Ammon's horn (tissue), 1 donor: ENCODE measurements at regions not wholly inside any gene's neighbourhood (a gene's known extent, or its start where the extent isn't known, plus 50 kb on each side); places are given as distances from the start of the nearest gene placed in this dataset.

ENCODE experiments used
- DNase-seq: peaks from one replicate; pipeline ENCODE4 v3.0.0-alpha.2; 2016; ENCODE audit warnings: low spot score

DNA sequence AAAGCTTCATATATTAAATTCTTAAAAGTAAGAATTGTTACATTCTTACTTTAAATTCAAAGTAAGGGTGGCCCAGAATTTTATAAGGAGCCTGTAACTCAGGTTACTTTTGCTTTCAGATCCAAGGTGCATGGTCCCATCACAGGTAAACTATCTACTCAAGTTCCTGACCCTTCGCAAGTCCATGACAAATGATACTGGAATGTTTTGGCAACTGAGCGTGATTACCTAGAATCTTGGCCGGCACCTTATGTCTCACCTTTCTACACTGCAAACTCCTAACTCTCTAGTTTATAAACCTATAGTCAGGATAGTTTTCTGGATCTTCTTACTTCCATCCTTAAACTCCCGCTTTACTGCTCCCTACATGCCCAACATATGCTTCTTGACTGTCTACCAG is 67.9 kb upstream of the HMGN3 start:
- no peak for DNase-seq

DNA sequence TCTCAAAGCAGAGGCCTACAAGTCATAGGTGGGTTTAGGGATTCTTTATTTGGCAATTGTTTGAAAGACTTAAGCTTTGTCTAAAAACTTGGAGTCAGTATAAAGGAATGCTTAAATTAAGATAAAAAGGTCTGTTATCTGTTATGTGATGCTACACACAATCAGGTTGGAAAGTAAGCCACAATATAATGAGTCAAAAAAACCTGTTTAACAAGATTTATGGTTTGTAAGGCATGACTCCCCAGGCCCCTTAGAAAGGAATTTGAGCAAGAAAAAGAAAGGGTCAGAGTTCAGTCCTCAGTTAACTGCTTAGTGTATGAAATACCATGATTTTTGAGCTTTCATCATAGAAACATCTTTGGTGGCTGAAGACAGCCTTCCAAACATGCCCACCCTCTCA is 66.8 kb upstream of the HMGN3 start:
- no peak for DNase-seq

DNA sequence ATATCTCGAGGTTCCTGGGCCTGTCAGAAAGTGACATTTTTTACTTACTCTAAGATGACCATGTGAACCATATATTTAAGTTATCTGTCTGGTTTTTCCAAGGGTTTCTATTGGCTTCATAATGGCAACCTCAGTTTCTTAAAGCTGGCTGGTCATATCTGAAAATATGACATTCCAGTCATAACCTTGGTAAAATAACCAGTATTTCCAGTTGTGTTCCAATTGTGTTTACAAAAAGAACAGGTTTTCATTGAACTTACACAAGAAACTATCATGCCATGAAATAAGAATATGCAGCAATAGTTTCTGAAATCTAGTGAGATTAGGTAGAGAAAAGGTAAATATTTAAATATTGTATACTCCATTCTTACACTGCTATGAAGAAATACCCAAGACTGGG is 61.7 kb upstream of the HMGN3 start:
- no peak for DNase-seq
